SK-N-SH treated with all-trans-retinoic acid at 6 μM for 48 hours (cell line): ENCODE measurements at regions not wholly inside any gene's neighbourhood (a gene's known extent, or its start where the extent isn't known, plus 50 kb on each side); places are given as distances from the start of the nearest gene placed in this dataset.

ENCODE experiments used
- ARNTL ChIP-seq: fragments of 450-650 bp; formaldehyde crosslinking; IDR thresholded peaks from 2 replicates; pipeline ENCODE4 v1.5.0; 2020; ENCODE audit warnings: low read depth, mild to moderate bottlenecking, moderate library complexity, borderline replicate concordance
- BACH2 ChIP-seq: fragments of 250-450 bp; sonication (Bioruptor Pico); IDR thresholded peaks from 2 replicates; pipeline ENCODE4 v1.9.0; 2021; ENCODE audit warnings: mild to moderate bottlenecking, borderline replicate concordance
- CREB5 ChIP-seq: fragments of 250-450 bp; sonication (Bioruptor Pico); IDR thresholded peaks from 2 replicates; pipeline ENCODE4 v1.5.1; 2020; ENCODE audit warnings: low read depth, mild to moderate bottlenecking, moderate library complexity
- CSDC2 ChIP-seq: fragments of 250-450 bp; sonication (Bioruptor Pico); IDR thresholded peaks from 2 replicates; pipeline ENCODE4 v1.5.0; 2020; ENCODE audit warnings: mild to moderate bottlenecking, moderate library complexity
- CSRNP3 ChIP-seq: fragments of 250-450 bp; sonication (Bioruptor Pico); IDR thresholded peaks from 2 replicates; pipeline ENCODE4 v1.5.1; 2021; ENCODE audit warnings: mild to moderate bottlenecking, moderate library complexity
- ESRRG ChIP-seq: fragments of 250-450 bp; sonication (Bioruptor Pico); IDR thresholded peaks from 2 replicates; pipeline ENCODE4 v1.6.1; 2021; ENCODE audit warnings: mild to moderate bottlenecking
- GLIS3 ChIP-seq: fragments of 250-450 bp; sonication (Bioruptor Pico); IDR thresholded peaks from 2 replicates; pipeline ENCODE4 v1.5.0; 2020; ENCODE audit warnings: mild to moderate bottlenecking, moderate library complexity
- ISL1 ChIP-seq: fragments of 250-450 bp; sonication (Bioruptor Pico); IDR thresholded peaks from 2 replicates; pipeline ENCODE4 v2.1.2; 2022; ENCODE audit warnings: mild to moderate bottlenecking, moderate library complexity
- OSR1 ChIP-seq: fragments of 250-450 bp; sonication (Bioruptor Pico); IDR thresholded peaks from 2 replicates; pipeline ENCODE4 v1.8.0; 2022; ENCODE audit warnings: moderate library complexity, mild to moderate bottlenecking, inconsistent platforms
- PATZ1 ChIP-seq: fragments of 250-450 bp; sonication (Bioruptor Pico); IDR thresholded peaks from 2 replicates; pipeline ENCODE4 v1.8.0; 2020; ENCODE audit warnings: mild to moderate bottlenecking, moderate library complexity, borderline replicate concordance
- POU6F1 ChIP-seq: fragments of 250-450 bp; sonication (Bioruptor Pico); IDR thresholded peaks from 2 replicates; pipeline ENCODE4 v1.8.0; 2021; ENCODE audit warnings: low read depth, mild to moderate bottlenecking, moderate library complexity, borderline replicate concordance
- RARB ChIP-seq: fragments of 250-450 bp; sonication (Bioruptor Pico); IDR thresholded peaks from 2 replicates; pipeline ENCODE4 v1.8.0; 2021; ENCODE audit warnings: mild to moderate bottlenecking, moderate library complexity
- SNAI2 ChIP-seq: fragments of 250-450 bp; sonication (Bioruptor Pico); IDR thresholded peaks from 2 replicates; pipeline ENCODE4 v1.5.0; 2020; ENCODE audit warnings: mild to moderate bottlenecking, moderate library complexity
- ZFP30 ChIP-seq: fragments of 450-650 bp; formaldehyde crosslinking; IDR thresholded peaks from 2 replicates; pipeline ENCODE4 v1.5.0; 2022; ENCODE audit warnings: mild to moderate bottlenecking, moderate library complexity

- TF ChIP-seq OSR1 (CRISPR knock-in tag), result no peak
- TF ChIP-seq PATZ1 (CRISPR knock-in tag), result no peak
- TF ChIP-seq RARB, result no peak
- no peak for TF ChIP-seq ARNTL (CRISPR knock-in tag)
- no peak for TF ChIP-seq ESRRG (CRISPR knock-in tag)
- no peak for TF ChIP-seq POU6F1 (CRISPR knock-in tag)
- TF ChIP-seq GLIS3, result no peak
- no peak for TF ChIP-seq CREB5 (CRISPR knock-in tag)
- TF ChIP-seq ZFP30, result no peak
- TF ChIP-seq BACH2 (CRISPR knock-in tag), result no peak
- no peak for TF ChIP-seq SNAI2 (CRISPR knock-in tag)
- TF ChIP-seq CSRNP3 (CRISPR knock-in tag), result no peak
- TF ChIP-seq ISL1 (CRISPR knock-in tag), result no peak
- no peak for TF ChIP-seq CSDC2
These were observed 419.2 kb downstream of the EPM2A start for GRCh38 chr6:145315982-145316600.
